HFF-Myc (cell line): ENCODE measurements at regions not wholly inside any gene's neighbourhood (a gene's known extent, or its start where the extent isn't known, plus 50 kb on each side); places are given as distances from the start of the nearest gene placed in this dataset.

Experiments used
- DNase-seq: peaks from one replicate; pipeline ENCODE4 v3.0.0-alpha.2; 2011; ENCODE audit warnings: low read depth; ENCODE audit errors: extremely low read depth
- H3K4me3 ChIP-seq: replicated peaks from 2 replicates; pipeline ENCODE4 v1.5.1; 2011; ENCODE audit warnings: low read depth, mild to moderate bottlenecking, control low read depth, low read length
- CTCF ChIP-seq: IDR thresholded peaks from 2 replicates; pipeline ENCODE4 v1.5.1; 2012; ENCODE audit warnings: mild to moderate bottlenecking, low read depth, low read length, control low read depth; ENCODE audit errors: missing control alignments

GRCh38 chr5:32842813-32843530 is 131.9 kb downstream of the NPR3 start:
- H3K4me3 ChIP-seq: no peak overlapping the region
- no peak for DNase-seq
- TF ChIP-seq CTCF: no peak

GRCh38 chr5:32843531-32843895 is 132.4 kb downstream of the NPR3 start:
- TF ChIP-seq CTCF: no peak
- DNase-seq: no peak
- H3K4me3 ChIP-seq: no peak overlapping the region

GRCh38 chr5:32845171-32845570 is 134.1 kb downstream of the NPR3 start:
- H3K4me3 ChIP-seq: no peak overlapping the region
- TF ChIP-seq CTCF: no peak
- DNase-seq: no peak

GRCh38 chr5:32848120-32848519 is 137.0 kb downstream of the NPR3 start:
- DNase-seq: no peak
- H3K4me3 ChIP-seq: no peak overlapping the region

GRCh38 chr5:32848681-32849080 is 137.6 kb downstream of the NPR3 start:
- DNase-seq: no peak
- TF ChIP-seq CTCF: no peak
- H3K4me3 ChIP-seq: no peak overlapping the region

More at GRCh38 chr5:32848120-32848519, 137.0 kb downstream of the NPR3 start:
- TF ChIP-seq CTCF: no peak

- DNase-seq: no peak
- TF ChIP-seq CTCF: no peak
- H3K4me3 ChIP-seq: no peak overlapping the region
These were observed 139.8 kb downstream of the NPR3 start for GRCh38 chr5:32850817-32851496.
